Inferior parietal cortex (tissue), 1 donor: ENCODE measurements at regions not wholly inside any gene's neighbourhood (a gene's known extent, or its start where the extent isn't known, plus 50 kb on each side); places are given as distances from the start of the nearest gene placed in this dataset.

Experiments
- DNase-seq: peaks from one replicate; pipeline ENCODE4 v3.0.0-alpha.2; 2016; ENCODE audit errors: extremely low spot score

DNA sequence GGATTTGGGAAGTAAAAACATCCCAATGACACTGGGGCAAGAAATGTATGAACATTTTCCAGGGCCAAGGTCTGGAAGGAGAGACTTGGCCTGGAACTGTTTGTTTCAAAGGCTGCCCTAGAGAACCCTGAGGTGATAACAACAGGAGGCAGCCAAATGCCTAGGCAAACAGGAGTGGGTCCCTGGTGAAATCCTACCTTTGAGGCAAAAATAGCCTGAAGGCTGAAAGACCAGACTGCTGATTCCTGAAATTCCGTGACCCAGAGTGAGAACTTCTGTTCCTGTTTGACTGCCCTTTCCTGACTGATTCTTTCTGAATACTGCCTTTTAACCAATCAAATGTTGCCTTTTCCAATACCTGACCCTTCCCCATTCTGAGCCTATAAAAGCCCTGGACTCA, 196.4 kb downstream of the NSUN3 start:
- no peak for DNase-seq

DNA sequence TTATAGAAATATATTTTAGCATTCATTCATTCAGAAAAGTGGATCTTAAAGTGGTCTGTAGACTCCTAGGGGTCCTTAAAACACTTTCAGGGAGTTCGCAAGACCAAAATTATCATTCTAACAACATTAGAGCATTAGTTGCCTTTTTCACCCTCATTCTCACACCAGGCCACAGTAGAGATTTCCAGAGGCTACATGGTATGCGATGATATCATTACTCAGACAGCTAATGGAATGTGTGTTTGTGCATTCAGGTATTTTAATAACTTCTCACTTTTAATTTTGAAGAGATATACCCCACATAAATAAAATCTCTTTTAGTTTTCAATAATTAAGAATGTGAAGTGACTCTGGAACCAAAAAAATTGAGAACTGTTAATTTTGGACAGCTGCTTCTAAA, 206.9 kb downstream of the NSUN3 start:
- DNase-seq: no peak

DNA sequence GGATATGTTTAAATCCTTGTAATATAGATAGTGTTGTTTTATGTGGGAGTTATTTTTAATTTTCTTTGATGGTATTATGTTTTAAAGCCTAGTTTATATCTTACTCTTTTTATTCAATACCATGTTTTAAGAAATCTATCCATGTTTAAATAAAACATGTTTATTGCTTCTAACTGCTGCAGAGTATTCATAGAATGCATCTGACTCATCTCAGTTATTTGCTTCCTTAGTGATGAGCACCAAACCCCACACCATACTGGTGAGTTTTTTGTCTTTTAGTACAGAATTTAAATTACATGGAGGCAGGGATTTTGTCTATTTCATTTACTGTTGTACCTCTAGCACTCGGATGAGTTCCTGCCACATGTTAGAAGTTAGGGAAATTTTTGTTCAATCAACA, 209.2 kb downstream of the NSUN3 start:
- DNase-seq: no peak

DNA sequence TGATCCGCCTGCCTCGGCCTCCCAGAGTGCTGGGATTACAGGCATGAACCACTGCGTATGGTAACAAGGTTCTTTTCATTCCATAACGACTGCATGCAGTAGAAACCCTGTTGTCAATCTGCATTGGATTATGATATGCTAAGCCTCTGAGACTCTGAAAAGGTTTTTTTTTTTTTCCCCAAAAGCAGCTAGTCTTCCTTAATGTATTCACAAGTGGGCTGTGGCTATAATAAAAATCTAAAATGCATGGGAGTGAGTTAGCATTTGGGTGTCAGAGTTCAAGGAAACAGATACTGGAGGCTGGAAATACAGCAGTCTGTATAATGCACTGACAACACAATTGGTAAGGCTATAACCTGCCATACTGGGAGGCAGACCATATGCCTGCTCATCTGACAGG, 218.1 kb downstream of the NSUN3 start:
- DNase-seq: no peak

DNA sequence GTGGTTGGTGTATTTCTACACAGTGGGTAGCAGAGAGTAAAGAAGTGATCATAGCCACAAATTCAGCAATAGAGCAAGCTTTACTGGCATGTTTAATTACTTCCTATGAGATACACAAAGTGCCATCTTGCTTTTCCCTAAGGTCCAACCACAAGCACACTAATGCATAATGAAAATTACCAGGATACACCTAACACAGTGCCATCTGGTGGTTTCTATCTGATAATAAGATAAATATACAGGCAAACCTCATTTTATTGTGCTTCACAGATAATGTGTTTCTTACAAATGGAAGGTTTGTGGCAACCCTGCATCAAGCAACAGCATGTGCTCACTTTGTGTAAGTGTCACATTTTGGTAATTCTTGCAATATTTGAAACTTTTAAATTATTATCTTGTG, 223.0 kb downstream of the NSUN3 start:
- DNase-seq: peak; percentile 21

DNA sequence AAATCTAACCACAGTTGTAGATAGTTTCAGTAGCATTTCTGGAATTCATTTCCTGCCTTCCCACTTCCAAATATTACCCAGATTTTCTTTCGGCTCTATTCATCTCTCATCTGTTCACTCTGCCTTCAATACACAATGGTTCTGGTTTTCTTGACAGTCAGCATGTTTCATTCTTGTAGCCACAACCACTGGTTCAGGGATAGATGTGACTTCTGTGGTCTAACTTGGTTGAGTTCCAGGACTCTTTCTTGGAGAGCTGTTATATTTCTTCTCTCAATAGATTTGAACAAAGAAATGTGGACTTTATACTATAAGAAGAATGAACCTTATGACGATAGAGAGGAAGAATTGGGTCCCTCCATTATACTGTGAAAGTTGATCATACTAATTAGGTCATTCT, 228.8 kb downstream of the NSUN3 start:
- DNase-seq: no peak

DNA sequence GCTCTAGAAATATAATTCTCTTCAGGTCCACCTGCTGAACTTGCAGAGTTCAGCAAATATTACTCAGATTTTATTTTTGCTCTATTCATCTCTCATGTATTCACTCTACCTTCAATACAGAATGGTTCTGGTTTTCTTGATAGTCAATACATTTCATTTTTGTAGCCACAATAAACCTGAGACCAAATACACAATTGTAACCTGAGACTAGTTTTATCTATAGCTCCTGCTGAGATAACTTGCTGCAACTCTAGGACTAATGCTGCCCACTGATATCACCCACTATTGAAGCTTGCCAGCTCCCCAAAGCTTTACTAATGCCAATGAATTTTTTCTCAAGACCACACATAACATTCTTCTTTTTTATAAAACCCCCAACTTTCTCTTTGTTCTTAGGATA, 229.3 kb downstream of the NSUN3 start:
- DNase-seq: no peak

DNA sequence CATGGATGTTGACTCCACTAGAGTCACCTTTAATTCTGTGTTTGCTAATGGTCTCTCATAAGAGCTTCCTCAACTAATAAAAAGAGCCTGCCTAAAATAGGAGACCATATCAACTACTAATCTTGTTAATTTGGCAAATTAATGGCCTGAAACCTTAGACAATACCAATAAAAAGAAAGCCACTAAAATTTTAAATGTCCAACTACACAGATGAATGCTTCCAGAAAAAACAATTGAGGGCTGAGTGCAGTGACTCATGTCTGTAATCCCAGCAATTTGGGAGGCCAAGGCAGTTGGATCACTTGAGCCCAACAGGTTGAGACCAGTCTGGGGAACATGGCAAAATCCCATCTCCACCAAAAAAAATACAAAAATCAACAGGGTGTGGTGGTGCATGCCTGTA, 230.9 kb downstream of the NSUN3 start:
- no peak for DNase-seq

DNA sequence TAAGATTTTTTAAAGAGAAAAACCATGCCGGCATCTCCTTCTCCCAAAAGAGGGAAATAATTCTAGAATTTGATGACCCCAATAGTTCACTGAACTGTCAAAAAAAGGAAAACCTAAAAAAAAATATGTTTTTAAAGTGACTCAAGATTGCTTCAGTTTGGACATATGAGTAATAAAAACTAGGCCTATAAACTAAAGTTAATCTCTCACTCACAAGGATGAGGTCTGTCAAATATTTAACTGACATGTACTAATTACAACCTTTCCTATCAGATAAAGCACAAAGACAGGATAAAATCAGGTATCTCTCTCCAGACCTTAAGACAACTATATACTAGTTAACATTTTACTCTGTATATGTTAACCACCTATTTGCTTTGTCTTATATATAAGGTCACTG, 231.9 kb downstream of the NSUN3 start:
- DNase-seq: no peak

DNA sequence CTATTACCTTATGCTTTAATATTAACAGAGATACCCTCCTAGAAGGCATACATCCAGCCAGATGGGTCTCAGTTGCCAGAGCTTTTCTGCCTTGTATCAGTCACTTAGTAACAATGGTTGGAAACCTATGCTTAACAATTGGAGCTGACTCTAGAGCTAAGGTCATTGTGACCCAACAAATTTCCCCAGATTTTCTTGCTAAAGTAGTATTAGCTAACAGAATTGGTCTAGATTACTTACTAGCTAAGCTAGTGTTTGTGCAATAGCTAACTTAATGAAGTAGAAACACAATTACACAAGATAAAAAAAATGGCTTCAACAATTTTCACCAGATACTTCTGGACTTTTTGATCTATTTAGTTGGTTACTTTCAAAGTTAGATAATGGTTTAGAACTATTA, 236.9 kb downstream of the NSUN3 start:
- no peak for DNase-seq

DNA sequence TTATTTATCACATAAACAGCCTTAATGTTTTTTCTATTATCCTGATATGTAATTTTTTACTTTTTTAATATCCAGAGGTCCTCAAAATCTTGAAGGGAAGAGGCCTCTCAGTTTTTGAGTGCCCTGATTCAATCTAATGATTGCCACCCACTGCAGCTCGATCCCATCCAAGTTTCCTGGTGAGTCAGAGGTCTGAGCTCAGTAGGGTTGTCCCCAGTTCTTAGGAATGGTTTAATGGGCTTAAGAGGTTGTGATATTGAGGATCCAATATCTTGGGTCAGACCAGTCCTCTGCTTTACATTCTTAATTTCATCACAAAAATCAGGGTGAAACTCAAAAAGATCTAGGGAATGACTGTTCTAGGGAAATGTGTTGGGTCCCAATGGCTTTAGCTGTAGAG, 238.5 kb downstream of the NSUN3 start:
- DNase-seq: no peak

DNA sequence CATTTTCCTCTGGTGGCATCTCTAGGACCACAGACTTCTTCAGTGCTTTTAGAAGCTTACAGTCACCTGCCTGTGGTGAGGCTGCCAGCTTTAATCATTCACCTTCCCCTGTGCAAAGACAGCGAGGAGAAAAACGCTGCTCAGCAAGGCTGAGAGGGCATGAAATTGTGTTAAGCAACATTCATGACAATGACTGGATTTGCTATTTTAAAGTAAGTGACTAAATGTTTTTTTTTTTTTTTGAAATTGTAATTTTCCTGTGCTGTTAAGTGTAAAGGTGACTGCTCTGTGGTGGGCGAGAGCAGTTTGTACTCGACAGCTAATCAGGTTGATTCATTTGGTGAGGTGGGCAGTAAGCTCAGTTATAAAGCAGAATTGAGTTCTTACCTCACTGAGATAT, 240.4 kb downstream of the NSUN3 start:
- DNase-seq: no peak

DNA sequence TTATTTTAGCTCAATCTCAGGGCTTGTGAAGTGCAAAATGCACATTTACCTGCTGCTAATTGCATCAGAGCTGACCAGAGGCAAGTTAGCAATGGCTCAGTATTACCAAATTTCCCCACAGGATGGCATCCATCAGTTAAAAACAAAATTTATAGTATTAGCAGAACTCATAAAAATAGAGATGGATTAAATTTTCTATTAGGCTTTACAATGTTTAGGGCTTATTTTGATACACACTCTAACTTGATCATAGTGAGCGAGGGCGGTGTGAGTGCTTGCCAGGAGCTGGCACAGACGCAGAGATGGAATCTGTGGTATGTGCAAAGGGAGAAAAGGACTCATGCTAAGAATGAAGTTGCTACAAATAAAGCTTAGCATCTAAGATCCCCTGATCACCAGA, 241.0 kb downstream of the NSUN3 start:
- peak; percentile 46 for DNase-seq

DNA sequence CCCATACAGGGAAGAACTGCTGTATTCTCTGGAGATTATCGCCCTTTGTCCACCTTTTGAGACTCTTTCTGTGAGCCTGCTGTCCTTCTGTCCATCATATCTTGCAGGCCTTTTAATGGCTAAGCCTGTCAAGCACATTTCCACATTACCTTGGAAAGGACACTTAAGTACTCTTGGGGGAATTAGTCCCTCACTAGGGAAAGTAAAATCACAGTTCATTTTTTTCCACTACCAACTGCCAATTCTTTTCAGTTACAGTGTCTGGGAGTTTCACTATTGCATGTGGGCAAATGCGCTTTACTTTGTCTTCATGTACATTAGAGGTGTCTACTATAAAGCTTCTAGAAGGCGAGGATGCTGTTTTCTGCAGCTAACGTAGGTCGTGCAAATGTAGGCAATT, 242.1 kb downstream of the NSUN3 start:
- no peak for DNase-seq

DNA sequence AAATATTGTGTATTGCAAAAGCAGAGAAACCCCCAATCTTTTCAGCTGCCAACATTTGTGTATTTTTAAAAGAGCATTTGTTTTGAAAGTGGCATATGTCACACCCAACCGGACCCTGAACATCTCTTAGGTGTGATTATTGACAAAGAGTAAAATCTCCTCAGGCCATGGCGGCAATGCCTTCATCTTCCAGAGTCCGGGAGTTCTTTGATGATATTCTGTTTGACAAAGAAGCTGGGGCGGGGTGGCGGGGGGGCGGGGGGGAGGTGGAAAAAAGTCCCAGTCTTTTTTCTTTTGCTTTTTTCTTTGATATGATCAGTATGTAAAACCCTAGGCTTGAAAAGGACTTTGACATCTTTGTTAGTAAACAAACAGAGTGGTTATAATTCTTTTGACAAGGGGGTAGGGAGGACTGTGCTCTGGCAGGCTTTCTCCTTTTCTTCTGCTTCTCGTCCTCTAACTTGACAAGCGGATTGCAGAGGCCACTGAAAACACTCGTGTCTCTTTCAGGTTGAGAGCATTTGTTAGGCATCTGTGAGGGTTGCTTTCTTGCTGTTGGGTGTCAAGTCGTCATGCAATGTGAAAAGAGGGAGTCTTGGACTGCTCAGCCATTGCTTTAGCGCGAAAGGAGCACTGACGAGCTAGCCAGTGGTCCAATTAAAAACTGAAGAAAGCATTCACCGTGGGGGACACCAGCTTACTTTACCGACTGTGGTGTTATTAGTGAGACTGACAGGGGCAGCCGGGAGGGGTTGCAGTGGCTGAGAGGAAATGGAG, 243.2 kb downstream of the NSUN3 start:
- no peak for DNase-seq

DNA sequence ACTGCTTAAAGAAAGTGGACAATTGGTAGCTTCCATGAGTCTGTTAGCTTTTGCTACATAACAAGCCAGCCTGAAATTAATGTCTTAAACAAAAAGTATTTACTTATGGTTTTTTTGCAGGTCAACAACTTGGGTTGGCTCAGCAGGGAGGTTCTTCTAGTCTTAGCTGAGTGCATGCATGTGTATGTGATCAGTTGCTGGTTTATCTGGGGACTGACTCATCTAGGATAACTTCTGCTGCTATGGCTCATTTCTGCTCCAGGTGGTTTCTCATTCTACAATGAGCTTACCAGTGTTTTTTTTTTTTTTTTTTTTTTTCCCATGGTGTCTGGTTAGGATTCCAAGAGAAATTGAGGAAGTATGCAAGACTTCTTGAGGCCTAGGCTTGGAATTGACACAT, 244.7 kb downstream of the NSUN3 start:
- no peak for DNase-seq

DNA sequence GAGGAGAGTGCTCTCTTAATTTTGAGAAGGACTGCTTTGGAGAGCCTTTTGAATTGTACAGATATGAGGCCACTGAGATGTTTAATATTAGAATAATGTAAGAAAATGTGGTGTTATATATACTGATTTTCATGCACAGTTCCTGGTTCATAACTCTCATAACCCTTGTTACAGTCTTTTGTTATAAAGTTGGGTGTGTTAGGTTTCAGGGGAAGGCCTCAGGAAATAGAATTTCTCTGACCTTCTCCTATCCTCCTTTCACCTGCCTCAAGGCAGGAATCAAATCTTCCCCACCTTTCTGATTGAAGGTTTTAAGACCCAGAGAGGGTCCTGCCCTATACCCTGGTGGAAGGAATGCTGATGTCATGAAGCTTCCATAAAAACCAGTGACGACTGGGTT, 245.9 kb downstream of the NSUN3 start:
- no peak for DNase-seq

DNA sequence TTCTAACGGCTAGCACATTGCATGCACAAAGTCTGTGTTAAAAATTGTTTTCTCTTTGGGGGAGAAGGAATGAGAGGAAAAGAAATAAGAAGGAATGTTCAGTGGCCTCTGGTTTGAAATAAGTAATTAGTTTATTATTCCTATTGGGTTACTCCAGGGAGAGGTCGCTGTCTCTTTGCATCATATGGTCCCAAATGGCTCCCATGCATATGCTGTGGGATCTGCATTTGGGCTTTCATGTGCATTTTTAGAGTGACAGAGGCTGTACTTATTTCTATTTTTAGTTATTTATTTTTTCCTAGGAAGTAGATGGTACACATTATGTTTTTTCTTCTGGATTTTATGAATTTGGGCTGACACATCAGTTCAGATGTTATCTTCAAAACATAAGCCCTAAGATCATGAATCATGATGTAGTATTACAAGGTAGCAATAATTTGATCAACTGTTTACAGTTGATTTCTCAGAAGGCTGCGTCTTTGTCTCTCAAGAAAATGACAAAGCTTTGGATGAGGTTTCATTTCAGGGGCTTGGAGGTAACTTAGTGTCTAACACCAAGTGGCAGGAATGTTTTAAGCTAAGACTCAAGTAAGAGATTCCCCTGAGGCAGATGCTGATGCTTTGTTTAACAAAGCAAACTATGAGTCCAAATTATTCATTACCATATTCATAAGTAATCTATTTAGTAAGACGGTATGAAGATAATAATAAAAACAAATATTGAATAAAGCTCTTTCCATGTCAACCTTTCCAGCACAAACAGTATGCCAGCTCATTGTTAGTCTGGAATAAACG, 247.7 kb downstream of the NSUN3 start:
- no peak for DNase-seq

DNA sequence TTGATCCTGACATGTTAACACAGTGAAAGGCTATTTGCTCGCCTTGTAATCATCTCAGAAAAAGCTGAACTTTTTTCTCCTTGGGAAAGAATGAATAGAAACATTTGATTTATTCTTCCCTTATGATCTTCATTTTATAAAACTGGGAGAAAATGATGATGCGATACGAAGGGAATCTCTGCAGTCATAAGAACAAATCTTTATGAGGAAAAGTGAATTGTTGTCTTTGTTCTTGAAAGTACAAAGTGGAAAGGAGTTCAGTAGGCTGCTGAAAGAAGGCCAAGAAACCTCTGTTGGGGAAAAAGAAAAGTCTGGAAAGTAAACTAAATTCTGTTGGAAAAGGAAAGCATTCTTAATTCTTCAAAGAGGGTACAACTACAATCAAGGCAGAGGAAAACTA, 248.8 kb downstream of the NSUN3 start:
- DNase-seq: no peak

DNA sequence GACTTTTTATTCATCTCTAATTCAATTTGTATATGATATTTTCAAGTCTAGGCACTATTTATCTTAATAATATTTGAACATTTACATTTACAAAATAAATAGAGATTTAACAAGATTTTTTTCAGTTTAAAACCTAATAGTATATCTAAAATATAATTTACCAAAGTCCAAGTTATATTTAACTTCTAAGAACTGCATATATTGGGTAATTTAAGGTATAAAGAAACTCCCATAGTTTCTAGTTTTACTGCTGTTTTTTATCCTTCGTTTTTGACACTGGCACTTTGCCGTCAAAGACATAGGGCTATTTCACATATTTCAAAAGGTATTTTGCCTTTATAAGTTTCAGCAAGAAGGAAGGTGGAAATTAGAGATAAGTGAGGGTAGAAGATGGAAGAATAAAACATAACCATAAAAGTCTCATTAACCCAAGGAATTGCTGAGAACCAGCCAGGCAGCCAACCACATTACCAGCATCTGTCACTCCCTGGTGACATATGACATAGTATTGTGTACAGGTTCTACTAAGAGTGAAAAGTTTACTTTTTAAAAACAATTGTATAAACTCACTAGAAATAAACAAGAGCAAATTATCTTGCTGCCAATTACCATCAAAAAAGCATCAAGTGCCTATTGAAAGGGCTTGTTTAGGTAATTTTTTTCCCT, 251.5 kb downstream of the NSUN3 start:
- no peak for DNase-seq

DNA sequence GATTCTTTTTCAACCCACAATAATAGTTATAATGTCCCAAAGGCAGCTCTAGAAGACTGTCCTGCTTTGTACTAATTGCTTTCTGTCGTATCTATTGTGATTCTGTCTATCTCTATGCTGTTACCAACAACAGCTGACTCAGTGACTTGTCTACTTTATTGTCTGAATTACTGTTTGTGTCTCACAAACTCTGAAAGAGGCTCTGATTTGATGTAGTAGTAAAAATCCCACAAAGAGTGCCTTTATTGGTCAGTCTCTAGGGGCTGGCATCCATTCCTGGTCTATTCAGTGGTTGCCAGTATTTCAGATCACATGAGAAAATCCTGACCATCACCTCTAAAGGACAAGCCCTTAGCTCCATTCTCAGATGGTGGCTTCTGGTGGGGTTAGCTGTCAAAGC, 254.2 kb downstream of the NSUN3 start:
- peak; percentile 67 for DNase-seq

DNA sequence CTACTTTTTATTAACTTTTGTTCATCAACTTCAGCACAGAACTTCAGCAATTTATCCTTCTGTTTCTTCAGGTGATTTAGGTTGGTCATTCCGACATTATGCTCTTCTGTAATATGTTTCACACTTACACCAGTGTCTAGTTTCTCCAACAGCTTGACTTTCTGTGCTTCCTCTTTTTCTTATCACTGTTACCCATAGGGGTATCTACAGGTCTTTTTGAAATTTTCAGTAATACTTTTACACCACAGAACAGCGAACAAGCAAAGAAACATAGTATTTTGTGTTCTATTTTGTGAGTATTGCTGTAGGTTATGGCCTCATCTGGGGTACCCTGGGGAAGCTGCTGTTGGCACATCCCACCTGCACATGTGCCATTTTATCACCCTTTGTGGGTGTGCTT, 260.7 kb downstream of the NSUN3 start:
- DNase-seq: no peak

DNA sequence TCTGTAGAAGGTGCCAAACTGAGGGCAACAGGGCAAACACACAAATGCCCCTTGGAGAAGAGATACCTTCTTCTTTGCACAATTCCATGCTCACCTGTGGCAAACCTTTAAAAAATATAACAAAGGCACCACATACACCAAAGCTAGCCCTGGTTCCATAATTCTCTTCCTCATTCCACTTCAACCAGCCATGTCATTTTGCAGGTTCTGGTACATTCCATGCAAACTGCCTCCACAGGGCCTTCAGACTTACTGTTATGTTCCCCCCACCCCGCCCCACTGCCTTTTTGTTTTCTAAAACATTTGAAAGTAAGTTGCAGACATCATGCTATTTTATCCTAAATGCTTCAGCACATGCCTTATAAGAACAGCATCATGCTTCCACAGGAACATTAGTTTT, 269.0 kb downstream of the NSUN3 start:
- no peak for DNase-seq
